A549 (cell line): ENCODE measurements at regions not wholly inside any gene's neighbourhood (a gene's known extent, or its start where the extent isn't known, plus 50 kb on each side); places are given as distances from the start of the nearest gene placed in this dataset.

Source experiments
- ATAC-seq, 2 experiments: fragments of 200-7000 bp in 1 of 2; fragments of >200 bp in 1 of 2; cut with Nextera tagmentation in 1 of 2; cut with Tn5 transposase in 1 of 2; 3 replicates each; pipeline versions ENCODE4 v1.8.0 to v1.9.1; 2018 to 2020; ENCODE audit warnings: mild to moderate bottlenecking in 1 of 2, moderate library complexity in 1 of 2
- CTCF ChIA-PET: fragments of 300-600 bp; sonication (Branson Sonifier 250); formaldehyde crosslinking; extraction: SDS; loops from one replicate; lab custom pipeline; 2021; ENCODE audit warnings: antibody characterized with exemption, inconsistent platforms; lab: Yijun Ruan, JAX
- POLR2A ChIA-PET: fragments of 350-600 bp; formaldehyde crosslinking; extraction: SDS; loops from one replicate; lab custom pipeline; 2021; ENCODE audit warnings: antibody characterized with exemption, inconsistent platforms; lab: Yijun Ruan, JAX
- DNase-seq, 2 experiments: peaks; one replicate each; pipeline versions ENCODE4 v3.0.0 to v3.0.0-alpha.2; 2011 to 2016; ENCODE audit warnings: low read depth in 1 of 2, low spot score in 1 of 2
- FAIRE-seq: peaks from 2 replicates; lab custom pipeline; 2011; peaks lifted over from hg19 to GRCh38; lab: Jason Lieb, UNC
- H3K27ac ChIP-seq, 2 experiments: fragments of >200 bp; sonication (Bioruptor Twin); formaldehyde crosslinking; 3 replicates each; pipeline ENCODE4 v1.5.1; 2016 to 2017
- H3K4me1 ChIP-seq: fragments of >200 bp; sonication (Bioruptor Twin); formaldehyde crosslinking; 3 replicates; pipeline ENCODE4 v1.6.1; 2016
- H3K4me2 ChIP-seq: fragments of >200 bp; sonication (Bioruptor Twin); formaldehyde crosslinking; 3 replicates; pipeline ENCODE4 v1.6.1; 2016
- H3K4me3 ChIP-seq: fragments of >200 bp; sonication (Bioruptor Twin); formaldehyde crosslinking; 3 replicates; pipeline ENCODE4 v1.5.1; 2016
- H3K9me3 ChIP-seq: fragments of >200 bp; sonication (Bioruptor Twin); formaldehyde crosslinking; 3 replicates; pipeline ENCODE4 v1.6.1; 2016
- CBX8 ChIP-seq: fragments of 200-600 bp; sonication (generic); IDR thresholded peaks from 2 replicates; pipeline ENCODE4 v1.6.1; 2016
- CEBPB ChIP-seq, 2 experiments: fragments of >200 bp in 1 of 2; sonication (Bioruptor Twin) in 1 of 2; formaldehyde crosslinking in 1 of 2; IDR thresholded peaks; 2 replicates each; pipeline ENCODE4 v1.6.1; 2012 to 2016
- CHD4 ChIP-seq: fragments of 200-600 bp; sonication (generic); IDR thresholded peaks from 2 replicates; pipeline ENCODE4 v1.6.1; 2016; ENCODE audit warnings: antibody characterized with exemption, mild to moderate bottlenecking, borderline replicate concordance
- E2F6 ChIP-seq: IDR thresholded peaks from 2 replicates; pipeline ENCODE4 v1.6.1; 2012; ENCODE audit warnings: low read depth, borderline replicate concordance
- EP300 ChIP-seq, 2 experiments: fragments of >200 bp; sonication (Bioruptor Twin); formaldehyde crosslinking; IDR thresholded peaks; 2 replicates in 1 of 2; 3 replicates in 1 of 2; pipeline ENCODE4 v1.6.1; 2016 to 2017
- HEYL ChIP-seq: fragments of 250-450 bp; sonication (Bioruptor Pico); IDR thresholded peaks from 2 replicates; pipeline ENCODE4 v1.8.0; 2021; ENCODE audit warnings: mild to moderate bottlenecking, moderate library complexity
- HOXB13 ChIP-seq: fragments of 250-450 bp; sonication (Bioruptor Pico); IDR thresholded peaks from 2 replicates; pipeline ENCODE4 v1.5.0; 2020; ENCODE audit warnings: low read depth, mild to moderate bottlenecking, moderate library complexity
- JUN ChIP-seq, 2 experiments: fragments of >200 bp; sonication (Bioruptor Twin); formaldehyde crosslinking; IDR thresholded peaks; 2 replicates in 1 of 2; 3 replicates in 1 of 2; pipeline ENCODE4 v1.6.1; 2016 to 2017
- JUNB ChIP-seq: fragments of >200 bp; sonication (Bioruptor Twin); formaldehyde crosslinking; IDR thresholded peaks from 2 replicates; pipeline ENCODE4 v1.6.1; 2016
- KDM1A ChIP-seq: fragments of 200-600 bp; sonication (generic); IDR thresholded peaks from 2 replicates; pipeline ENCODE4 v1.6.1; 2016; ENCODE audit warnings: low read depth, mild to moderate bottlenecking
- MAFK ChIP-seq: fragments of 450-650 bp; IDR thresholded peaks from 2 replicates; pipeline ENCODE4 v1.6.1; 2014; ENCODE audit not compliant: partially characterized antibody
- NPAS2 ChIP-seq: fragments of 250-450 bp; sonication (Bioruptor Pico); IDR thresholded peaks from 2 replicates; pipeline ENCODE4 v1.8.0; 2022; ENCODE audit warnings: mild to moderate bottlenecking, moderate library complexity, borderline replicate concordance
- NR3C1 ChIP-seq: fragments of >200 bp; sonication (Bioruptor Twin); formaldehyde crosslinking; IDR thresholded peaks from 3 replicates; pipeline ENCODE4 v1.6.1; 2017
- PHF8 ChIP-seq: fragments of 200-600 bp; sonication (generic); IDR thresholded peaks from 2 replicates; pipeline ENCODE4 v1.6.1; 2016; ENCODE audit warnings: low read depth, mild to moderate bottlenecking, antibody characterized with exemption, moderate library complexity, borderline replicate concordance
- RCOR1 ChIP-seq: fragments of 150-350 bp; IDR thresholded peaks from 2 replicates; pipeline ENCODE4 v1.6.1; 2014; ENCODE audit warnings: antibody characterized with exemption, low read length, low read depth
- REST ChIP-seq: fragments of 200-600 bp; sonication (generic); IDR thresholded peaks from 2 replicates; pipeline ENCODE4 v1.6.1; 2016; ENCODE audit warnings: antibody characterized with exemption, mild to moderate bottlenecking, moderate library complexity
- RFX5 ChIP-seq: fragments of 450-650 bp; IDR thresholded peaks from 2 replicates; pipeline ENCODE4 v1.7.1; 2014; ENCODE audit warnings: antibody characterized with exemption, mild to moderate bottlenecking, moderate library complexity
- SMC3 ChIP-seq: fragments of >200 bp; sonication (Bioruptor Twin); formaldehyde crosslinking; IDR thresholded peaks from 3 replicates; pipeline ENCODE4 v1.6.1; 2018; ENCODE audit warnings: inconsistent platforms
- TP53 ChIP-seq: fragments of 250-450 bp; sonication (Bioruptor Pico); IDR thresholded peaks from 2 replicates; pipeline ENCODE4 v1.5.0; 2021; ENCODE audit warnings: mild to moderate bottlenecking, moderate library complexity
- ZFP36 ChIP-seq: fragments of 450-650 bp; IDR thresholded peaks from 2 replicates; pipeline ENCODE4 v1.6.1; 2014; ENCODE audit warnings: borderline replicate concordance; ENCODE audit not compliant: partially characterized antibody
- ZSCAN20 ChIP-seq: fragments of 250-450 bp; sonication (Bioruptor Pico); IDR thresholded peaks from 2 replicates; pipeline ENCODE4 v1.8.0; 2022; ENCODE audit warnings: mild to moderate bottlenecking, moderate library complexity
- WGBS: methylation state at CpG from one replicate; pipeline ENCODE4 v1.1.6; 2017; ENCODE audit errors: missing lambda C conversion rate; 5-methylcytosine and 5-hydroxymethylcytosine counted together
- TF ChIP-seq, protein P1 (sequence below): fragments of 450-650 bp; IDR thresholded peaks from 2 replicates; pipeline ENCODE4 v1.6.1; 2014; ENCODE audit warnings: antibody characterized with exemption
- TF ChIP-seq, protein P2 (sequence below): IDR thresholded peaks from 2 replicates; pipeline ENCODE4 v1.6.1; 2012

GRCh38 chr5:89241186-89241585 lies 358.2 kb upstream of the MEF2C start:
- Histone ChIP-seq H3K4me3 (no peak overlapping the region), H3K4me2 (no peak overlapping the region), H3K9me3 (no peaks in the 10 kb centered on the region), H3K4me1 (no peaks in the 10 kb centered on the region), H3K27ac (no peak overlapping the region)
- FAIRE-seq (no peak), DNase-seq (no peak), ATAC-seq (no peak)
- POLR2A ChIA-PET = no interaction called here
- TF ChIP-seq JUNB = no peak
- TF ChIP-seq REST = no peak
- TF ChIP-seq JUN (IDR thresholded peaks at IDR 0.05) = no peak
- TF ChIP-seq E2F6 = no peak
- no peak for TF ChIP-seq TP53 (CRISPR knock-in tag)
- TF ChIP-seq CEBPB (IDR thresholded peaks at IDR 0.05) = no peak
- no peak for TF ChIP-seq HOXB13
- TF ChIP-seq RFX5 = no peak
- TF ChIP-seq HEYL = no peak
- TF ChIP-seq ZFP36 = no peak
- TF ChIP-seq NR3C1 = no peak
- TF ChIP-seq NPAS2 (CRISPR knock-in tag) = no peak
- no peak for TF ChIP-seq RCOR1
- TF ChIP-seq, protein P1, sequence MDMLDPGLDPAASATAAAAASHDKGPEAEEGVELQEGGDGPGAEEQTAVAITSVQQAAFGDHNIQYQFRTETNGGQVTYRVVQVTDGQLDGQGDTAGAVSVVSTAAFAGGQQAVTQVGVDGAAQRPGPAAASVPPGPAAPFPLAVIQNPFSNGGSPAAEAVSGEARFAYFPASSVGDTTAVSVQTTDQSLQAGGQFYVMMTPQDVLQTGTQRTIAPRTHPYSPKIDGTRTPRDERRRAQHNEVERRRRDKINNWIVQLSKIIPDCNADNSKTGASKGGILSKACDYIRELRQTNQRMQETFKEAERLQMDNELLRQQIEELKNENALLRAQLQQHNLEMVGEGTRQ = no peak
- TF ChIP-seq ZSCAN20 = no peak
- CTCF ChIA-PET = no interaction called here

DNA sequence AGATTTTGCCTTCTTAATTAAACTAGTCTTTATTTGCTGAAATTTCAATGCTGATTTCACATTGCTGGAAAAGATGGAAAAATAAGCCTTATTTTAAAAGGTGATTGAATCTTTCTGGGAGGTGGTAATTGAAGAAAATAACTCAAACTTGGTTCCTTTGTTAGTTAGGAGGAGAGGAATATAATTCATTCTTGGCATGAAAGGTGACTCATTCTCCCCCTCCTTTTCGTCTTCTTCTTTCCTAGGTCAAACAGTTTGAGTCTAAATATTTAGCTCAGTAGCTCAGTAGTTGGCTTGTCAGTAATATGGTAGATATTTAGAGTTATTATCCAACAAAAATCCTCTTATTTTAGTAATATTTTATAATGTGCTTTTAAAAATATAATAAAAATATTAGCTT lies 353.9 kb upstream of the MEF2C start:
- Histone ChIP-seq H3K4me3 (no peak overlapping the region), H3K27ac (no peak overlapping the region), H3K4me2 (no peak overlapping the region), H3K4me1 (no peaks in the 10 kb centered on the region), H3K9me3 (no peaks in the 10 kb centered on the region)
- POLR2A ChIA-PET = no interaction called here
- TF ChIP-seq MAFK (no peak), CEBPB (IDR thresholded peaks at IDR 0.05) (no peak), KDM1A (no peak), PHF8 (no peak), EP300 (IDR thresholded peaks at IDR 0.05) (no peak), NR3C1 (no peak), CBX8 (no peak), JUN (IDR thresholded peaks at IDR 0.05) (no peak), SMC3 (no peak), CHD4 (no peak)
- TF ChIP-seq, protein P2, sequence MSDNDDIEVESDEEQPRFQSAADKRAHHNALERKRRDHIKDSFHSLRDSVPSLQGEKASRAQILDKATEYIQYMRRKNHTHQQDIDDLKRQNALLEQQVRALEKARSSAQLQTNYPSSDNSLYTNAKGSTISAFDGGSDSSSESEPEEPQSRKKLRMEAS = no peak
- FAIRE-seq = no peak
- no peak for DNase-seq
- 3% methylated on average over 1 of the region's 1 CpG for WGBS
- ATAC-seq = no peak
- CTCF ChIA-PET = no interaction called here
